Large intestine (tissue), 3 donors: ENCODE measurements at regions not wholly inside any gene's neighbourhood (a gene's known extent, or its start where the extent isn't known, plus 50 kb on each side); places are given as distances from the start of the nearest gene placed in this dataset.

Source experiments
- DNase-seq, 2 donors: peaks; one replicate each; pipeline versions ENCODE4 v3.0.0 to v3.0.0-alpha.2; 2013
- H3K27ac ChIP-seq: one replicate; pipeline ENCODE4 v1.5.1; 2013; ENCODE audit warnings: low read length
- H3K27me3 ChIP-seq: 2 replicates; pipeline ENCODE4 v1.6.1; 2013; ENCODE audit warnings: low read length; ENCODE audit not compliant: control insufficient read depth, insufficient read depth
- H3K36me3 ChIP-seq: 2 replicates; pipeline ENCODE4 v1.6.1; 2013; ENCODE audit warnings: low read length; ENCODE audit not compliant: control insufficient read depth, insufficient read depth
- H3K4me1 ChIP-seq: one replicate; pipeline ENCODE4 v1.6.1; 2013; ENCODE audit warnings: low read length; ENCODE audit not compliant: control insufficient read depth, insufficient read depth
- H3K4me3 ChIP-seq: one replicate; pipeline ENCODE4 v1.5.1; 2013; ENCODE audit warnings: low read length
- H3K9me3 ChIP-seq: one replicate; pipeline ENCODE4 v1.6.1; 2013; ENCODE audit warnings: mild to moderate bottlenecking, low read depth, low read length, moderate library complexity; ENCODE audit not compliant: control insufficient read depth
- WGBS: methylation state at CpG from one replicate; pipeline ENCODE4 v1.1.5; 2013; ENCODE audit warnings: low lambda C conversion rate; ENCODE audit not compliant: insufficient coverage; 5-methylcytosine and 5-hydroxymethylcytosine counted together

DNA sequence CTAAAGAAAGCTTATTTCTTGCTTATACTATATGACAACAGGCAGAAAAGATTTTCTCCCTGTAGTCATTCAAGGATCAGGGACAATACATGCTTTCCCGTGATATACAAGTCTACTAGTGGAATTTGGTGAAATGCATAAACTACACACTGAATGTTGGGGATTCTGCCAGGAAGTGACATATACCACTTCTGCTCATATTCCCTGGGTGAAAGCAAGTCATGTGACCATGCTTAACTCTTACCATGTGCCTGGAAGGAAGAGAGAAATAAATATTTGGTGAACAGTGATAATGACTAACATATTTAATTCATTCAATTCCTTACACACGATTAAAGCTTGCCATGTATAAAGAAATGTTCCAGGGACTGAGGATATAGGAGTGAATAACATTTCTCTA lies 534.6 kb downstream of the PPARGC1A start:
- no peak for DNase-seq
- no peaks in the 10 kb centered on the region for H3K27me3 ChIP-seq
- H3K4me3 ChIP-seq: no peak overlapping the region
- no peaks in the 10 kb centered on the region for H3K36me3 ChIP-seq
- no peaks in the 10 kb centered on the region for H3K4me1 ChIP-seq
- no peak overlapping the region for H3K27ac ChIP-seq
- no peaks in the 10 kb centered on the region for H3K9me3 ChIP-seq
- 80% methylated on average over 1 of the region's 2 CpGs for WGBS

- Histone ChIP-seq H3K4me3 (no peak overlapping the region), H3K9me3 (no peaks in the 10 kb centered on the region), H3K27me3 (no peaks in the 10 kb centered on the region), H3K36me3 (no peaks in the 10 kb centered on the region), H3K27ac (no peak overlapping the region), H3K4me1 (no peaks in the 10 kb centered on the region)
- DNase-seq: no peak
- whole genome bisulfite sequencing: 100% methylated on average over 1 of the region's 1 CpG
These were observed 536.6 kb downstream of the PPARGC1A start for GRCh38 chr4:23353200-23353599.

GRCh38 chr4:23348789-23349498 lies 540.9 kb downstream of the PPARGC1A start:
- WGBS: 87% methylated on average over 2 of the region's 2 CpGs
- H3K27me3 ChIP-seq: no peaks in the 10 kb centered on the region

GRCh38 chr4:23337292-23337691 lies 552.6 kb downstream of the PPARGC1A start:
- no CpG with 5 or more reads among the region's 2 CpGs for WGBS
- Histone ChIP-seq H3K4me3 (no peak overlapping the region), H3K27ac (no peak overlapping the region), H3K27me3 (no peaks in the 10 kb centered on the region), H3K36me3 (no peaks in the 10 kb centered on the region), H3K4me1 (no peaks in the 10 kb centered on the region), H3K9me3 (no peaks in the 10 kb centered on the region)
- no peak for DNase-seq

More at GRCh38 chr4:23348789-23349498, 540.9 kb downstream of the PPARGC1A start:
- no peak for DNase-seq
- H3K27ac ChIP-seq: no peak overlapping the region
- no peaks in the 10 kb centered on the region for H3K36me3 ChIP-seq
- H3K4me1 ChIP-seq: no peaks in the 10 kb centered on the region
- no peaks in the 10 kb centered on the region for H3K9me3 ChIP-seq
- H3K4me3 ChIP-seq: no peak overlapping the region

GRCh38 chr4:23333946-23334878 lies 555.6 kb downstream of the PPARGC1A start:
- Histone ChIP-seq H3K4me3 (no peak overlapping the region), H3K27me3 (no peaks in the 10 kb centered on the region), H3K4me1 (no peaks in the 10 kb centered on the region), H3K27ac (no peak overlapping the region), H3K9me3 (no peaks in the 10 kb centered on the region), H3K36me3 (no peaks in the 10 kb centered on the region)
- DNase-seq: peak; percentile 16 to 17
- WGBS: 43% methylated on average over 2 of the region's 5 CpGs

GRCh38 chr4:23333556-23333945 lies 556.3 kb downstream of the PPARGC1A start:
- no peak for DNase-seq
- H3K4me3 ChIP-seq: no peak overlapping the region
- H3K9me3 ChIP-seq: no peaks in the 10 kb centered on the region
- H3K4me1 ChIP-seq: no peaks in the 10 kb centered on the region
- WGBS: no CpG with 5 or more reads among the region's 5 CpGs
- no peaks in the 10 kb centered on the region for H3K27me3 ChIP-seq
- H3K36me3 ChIP-seq: no peaks in the 10 kb centered on the region
- H3K27ac ChIP-seq: no peak overlapping the region

DNA sequence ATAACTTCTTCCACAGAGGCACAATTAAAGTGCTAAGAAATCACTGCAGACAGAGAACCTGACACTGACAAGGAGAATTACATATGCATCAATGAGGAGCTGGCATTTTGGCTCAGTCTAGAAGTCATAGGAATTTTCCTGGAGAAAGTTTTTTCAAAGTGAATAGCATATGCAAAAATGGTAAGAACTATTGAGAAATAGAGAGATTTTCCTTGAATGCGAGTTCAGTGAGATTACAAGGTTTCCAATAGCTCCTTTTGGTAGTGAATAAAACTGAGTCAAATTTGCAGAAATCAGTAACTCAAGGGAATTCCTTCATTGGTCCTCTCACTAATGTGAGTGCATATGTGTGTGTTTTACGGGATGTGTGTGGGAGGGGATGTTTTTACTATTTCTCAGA lies 557.5 kb downstream of the PPARGC1A start:
- WGBS: 100% methylated on average over 2 of the region's 2 CpGs
- Histone ChIP-seq H3K27me3 (no peaks in the 10 kb centered on the region), H3K4me3 (no peak overlapping the region), H3K27ac (no peak overlapping the region), H3K9me3 (no peaks in the 10 kb centered on the region), H3K4me1 (no peaks in the 10 kb centered on the region), H3K36me3 (no peaks in the 10 kb centered on the region)
- no peak for DNase-seq

- WGBS: no CpG with 5 or more reads among the region's 1 CpG
- no peaks in the 10 kb centered on the region for H3K4me1 ChIP-seq
- DNase-seq: no peak
These were observed 562.7 kb downstream of the PPARGC1A start for GRCh38 chr4:23327120-23327519.

GRCh38 chr4:23324021-23324690 lies 565.7 kb downstream of the PPARGC1A start:
- H3K4me1 ChIP-seq: no peaks in the 10 kb centered on the region
- H3K9me3 ChIP-seq: no peaks in the 10 kb centered on the region
- no peak overlapping the region for H3K27ac ChIP-seq
- DNase-seq: no peak
- no peaks in the 10 kb centered on the region for H3K36me3 ChIP-seq
- H3K4me3 ChIP-seq: no peak overlapping the region
- 76% methylated on average over 2 of the region's 3 CpGs for WGBS
- no peaks in the 10 kb centered on the region for H3K27me3 ChIP-seq

More at GRCh38 chr4:23327120-23327519, 562.7 kb downstream of the PPARGC1A start:
- no peak overlapping the region for H3K27ac ChIP-seq
- no peaks in the 10 kb centered on the region for H3K27me3 ChIP-seq
- H3K4me3 ChIP-seq: no peak overlapping the region
- H3K36me3 ChIP-seq: no peaks in the 10 kb centered on the region
- no peaks in the 10 kb centered on the region for H3K9me3 ChIP-seq

DNA sequence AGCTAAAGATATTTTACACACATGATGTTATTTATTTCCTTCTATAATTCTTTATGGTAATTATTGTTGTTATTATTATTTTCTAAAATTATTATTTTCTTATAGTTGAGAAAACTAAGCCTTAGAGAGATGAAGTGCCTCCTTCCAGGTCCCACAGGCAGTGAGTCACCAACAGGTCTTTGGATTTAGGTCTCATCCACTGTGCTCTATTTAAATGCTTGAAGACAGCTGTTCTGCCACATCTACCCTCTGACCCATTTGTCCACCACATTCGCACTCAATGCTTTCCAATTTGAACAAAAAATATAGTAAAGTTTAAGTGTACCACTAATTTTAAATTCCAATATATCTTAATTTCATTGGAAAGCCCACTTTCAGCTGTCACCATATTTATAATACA lies 566.4 kb downstream of the PPARGC1A start:
- no peaks in the 10 kb centered on the region for H3K9me3 ChIP-seq
- no peaks in the 10 kb centered on the region for H3K36me3 ChIP-seq
- no peak for DNase-seq
- WGBS: 90% methylated on average over 1 of the region's 1 CpG
- H3K4me3 ChIP-seq: no peak overlapping the region
- H3K4me1 ChIP-seq: no peaks in the 10 kb centered on the region
- H3K27me3 ChIP-seq: no peaks in the 10 kb centered on the region
- no peak overlapping the region for H3K27ac ChIP-seq
